Upper lobe of left lung (tissue), 6 donors: ENCODE measurements at regions not wholly inside any gene's neighbourhood (a gene's known extent, or its start where the extent isn't known, plus 50 kb on each side); places are given as distances from the start of the nearest gene placed in this dataset.

Experiments
- ATAC-seq, 2 donors: fragments of 200-7000 bp; cut with Tn5 transposase; one replicate each; pipeline ENCODE4 v1.9.1; 2022; ENCODE audit warnings: mild to moderate bottlenecking in 2 of 2, moderate library complexity in 2 of 2; ENCODE audit not compliant: low FRiP score in 2 of 2
- DNase-seq, 2 donors: peaks; one replicate each; pipeline ENCODE4 v3.0.0-alpha.2; 2019 to 2020
- H3K27ac ChIP-seq, 4 donors: fragments of 200-600 bp; sonication (generic); one replicate each; pipeline ENCODE4 v1.5.1; 2016 to 2019
- H3K27me3 ChIP-seq, 4 donors: fragments of 200-600 bp; sonication (generic); one replicate each; pipeline ENCODE4 v1.5.1; 2017 to 2019
- H3K36me3 ChIP-seq, 4 donors: fragments of 200-600 bp; sonication (generic); one replicate each; pipeline ENCODE4 v1.5.1; 2016 to 2019
- H3K4me1 ChIP-seq, 4 donors: fragments of 200-600 bp; sonication (generic); one replicate each; pipeline ENCODE4 v1.5.1; 2018 to 2019
- H3K4me3 ChIP-seq, 4 donors: fragments of 200-600 bp; sonication (generic); one replicate each; pipeline ENCODE4 v1.5.1; 2017 to 2019; ENCODE audit warnings: mild to moderate bottlenecking in 2 of 4, moderate library complexity in 1 of 4
- H3K9me3 ChIP-seq, 4 donors: fragments of 200-600 bp; sonication (generic); one replicate each; pipeline ENCODE4 v1.5.1; 2018 to 2019
- CTCF ChIP-seq, 6 experiments: fragments of 450-650 bp in 4 of 6; fragments of 200-600 bp in 2 of 6; sonication (generic) in 2 of 6; IDR thresholded peaks; one replicate each; pipeline ENCODE4 v1.5.1; 2016 to 2019; ENCODE audit warnings: antibody characterized with exemption in 6 of 6
- EP300 ChIP-seq, 4 donors: sonication (generic); formaldehyde crosslinking; IDR thresholded peaks; one replicate each; pipeline ENCODE4 v1.5.1; 2017; ENCODE audit warnings: antibody characterized with exemption in 4 of 4, control low read depth in 2 of 4
- POLR2A ChIP-seq, 4 donors: fragments of 450-650 bp; IDR thresholded peaks; one replicate each; pipeline ENCODE4 v1.5.1; 2016 to 2017; ENCODE audit warnings: antibody characterized with exemption in 4 of 4, mild to moderate bottlenecking in 2 of 4
- POLR2AphosphoS5 ChIP-seq, 2 donors: sonication (generic); formaldehyde crosslinking; IDR thresholded peaks; one replicate each; pipeline ENCODE4 v1.5.1; 2017; ENCODE audit warnings: antibody characterized with exemption in 2 of 2
- WGBS, 2 donors: methylation state at CpG; one replicate each; pipeline ENCODE4 v1.1.5; 2017 to 2018; 5-methylcytosine and 5-hydroxymethylcytosine counted together
- donor health status: DM: no; HTN: no; CAD: no; lungs with moderate emphysema.
- donor health status: DM: no; HTN: yes; CAD: no; lungs with severe emphysema.

DNA sequence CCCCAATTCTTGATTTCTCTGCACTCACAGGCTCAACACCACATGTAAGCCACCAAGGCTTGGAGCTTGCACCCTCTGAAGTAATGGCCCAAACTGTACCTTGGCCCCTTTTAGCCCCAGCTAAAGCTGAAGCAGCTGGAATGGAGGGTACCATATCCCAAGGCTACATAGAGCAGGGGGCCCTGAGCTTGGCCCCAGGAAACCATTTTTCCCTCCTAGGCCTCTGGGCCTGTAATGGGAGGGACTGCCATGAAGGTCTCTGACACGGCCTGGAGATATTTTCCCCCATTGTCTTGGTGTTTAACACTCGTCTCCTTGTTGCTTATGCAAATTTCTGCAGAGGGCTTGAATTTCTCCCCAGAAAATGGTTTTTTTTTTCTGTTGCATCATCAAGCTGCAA lies 69.7 kb downstream of the SKA1 start:
- ATAC-seq, result no peak
- no peak overlapping the region for H3K27ac ChIP-seq
- TF ChIP-seq EP300 (IDR thresholded peaks at IDR 0.05), result no peak
- H3K27me3 ChIP-seq, result no peaks in the 10 kb centered on the region
- no peaks in the 10 kb centered on the region for H3K4me1 ChIP-seq
- no peaks in the 10 kb centered on the region for H3K36me3 ChIP-seq
- WGBS, 2 donors, result 87 to 96% methylated on average over 2 of the region's 2 CpGs
- DNase-seq, result no peak
- no peak overlapping the region for H3K4me3 ChIP-seq
- H3K9me3 ChIP-seq, result peaks cover 0 to 9% (median 4%) of the 10 kb centered on the region in 4 donors

- ATAC-seq, result no peak
- WGBS, 2 donors, result 75 to 86% methylated on average over 2 of the region's 2 CpGs
- TF ChIP-seq POLR2A (IDR thresholded peaks at IDR 0.05), result no peak
- TF ChIP-seq CTCF (IDR thresholded peaks at IDR 0.05), result no peak
- TF ChIP-seq POLR2AphosphoS5 (IDR thresholded peaks at IDR 0.05), result no peak
- TF ChIP-seq EP300 (IDR thresholded peaks at IDR 0.05), result no peak
These were observed 71.8 kb downstream of the SKA1 start for GRCh38 chr18:50446629-50447028.

GRCh38 chr18:50447102-50447741 lies 72.4 kb downstream of the SKA1 start:
- Histone ChIP-seq H3K9me3 (peaks cover 0 to 9% (median 4%) of the 10 kb centered on the region in 4 donors), H3K4me1 (no peaks in the 10 kb centered on the region), H3K27me3 (no peaks in the 10 kb centered on the region), H3K4me3 (no peak overlapping the region), H3K27ac (no peak overlapping the region), H3K36me3 (no peaks in the 10 kb centered on the region)
- DNase-seq (no peak), ATAC-seq (no peak)
- WGBS, 2 donors, result 81 to 91% methylated on average over 5 of the region's 5 CpGs
- no peak for TF ChIP-seq EP300 (IDR thresholded peaks at IDR 0.05)
- no peak for TF ChIP-seq CTCF (IDR thresholded peaks at IDR 0.05)
- TF ChIP-seq POLR2AphosphoS5 (IDR thresholded peaks at IDR 0.05), result no peak
- TF ChIP-seq POLR2A (IDR thresholded peaks at IDR 0.05), result no peak

More at GRCh38 chr18:50446629-50447028, 71.8 kb downstream of the SKA1 start:
- no peaks in the 10 kb centered on the region for H3K4me1 ChIP-seq
- H3K27me3 ChIP-seq, result no peaks in the 10 kb centered on the region
- H3K4me3 ChIP-seq, result no peak overlapping the region
- no peaks in the 10 kb centered on the region for H3K36me3 ChIP-seq
- H3K27ac ChIP-seq, result no peak overlapping the region
- H3K9me3 ChIP-seq, result peaks cover 0 to 9% (median 4%) of the 10 kb centered on the region in 4 donors
- no peak for DNase-seq

GRCh38 chr18:50447952-50448351 lies 73.1 kb downstream of the SKA1 start:
- Histone ChIP-seq H3K4me1 (no peaks in the 10 kb centered on the region), H3K4me3 (no peak overlapping the region), H3K27ac (no peak overlapping the region), H3K27me3 (no peaks in the 10 kb centered on the region), H3K36me3 (no peaks in the 10 kb centered on the region), H3K9me3 (peaks cover 0 to 9% (median 4%) of the 10 kb centered on the region in 4 donors)
- TF ChIP-seq EP300 (IDR thresholded peaks at IDR 0.05) (no peak), POLR2A (IDR thresholded peaks at IDR 0.05) (no peak), CTCF (IDR thresholded peaks at IDR 0.05) (no peak), POLR2AphosphoS5 (IDR thresholded peaks at IDR 0.05) (no peak)
- 64 to 67% methylated on average over 1 of the region's 1 CpG for WGBS, 2 donors
- DNase-seq, result no peak
- ATAC-seq, result no peak

- ATAC-seq, result no peak
These were observed 76.4 kb downstream of the SKA1 start for GRCh38 chr18:50451100-50451842.

More at GRCh38 chr18:50451100-50451842, 76.4 kb downstream of the SKA1 start:
- H3K9me3 ChIP-seq, result no peaks in the 10 kb centered on the region
- WGBS, 2 donors, result 81% methylated on average over 7 of the region's 7 CpGs
- no peaks in the 10 kb centered on the region for H3K27me3 ChIP-seq
- no peak for DNase-seq
- no peak overlapping the region for H3K4me3 ChIP-seq
- no peaks in the 10 kb centered on the region for H3K36me3 ChIP-seq
- no peak overlapping the region for H3K27ac ChIP-seq
- TF ChIP-seq CTCF (IDR thresholded peaks at IDR 0.05) (no peak), POLR2A (IDR thresholded peaks at IDR 0.05) (no peak), EP300 (IDR thresholded peaks at IDR 0.05) (no peak), POLR2AphosphoS5 (IDR thresholded peaks at IDR 0.05) (no peak)
- no peaks in the 10 kb centered on the region for H3K4me1 ChIP-seq
